ENCODE measurements at regions not wholly inside any gene's neighbourhood (a gene's known extent, or its start where the extent isn't known, plus 50 kb on each side); places are given as distances from the start of the nearest gene placed in this dataset.

DNA sequence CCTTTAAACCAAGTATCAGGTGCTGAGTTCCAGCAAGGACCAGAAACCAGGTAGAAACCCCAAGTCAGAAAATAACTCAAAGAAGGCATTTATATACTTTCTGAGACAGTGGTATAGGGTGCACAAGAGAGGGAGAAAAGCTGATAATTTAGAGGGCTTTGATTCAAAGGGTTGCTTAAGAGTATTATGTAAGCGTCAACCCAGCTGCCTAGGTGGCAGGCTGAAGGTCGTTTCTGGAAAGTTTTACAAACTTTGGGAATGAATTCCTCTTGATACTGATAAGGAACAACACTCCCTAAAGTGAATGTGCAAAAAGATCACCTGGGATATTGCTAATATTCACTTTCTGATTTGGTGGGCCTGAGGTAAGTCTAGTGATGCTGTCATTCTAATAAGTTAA is 800.7 kb downstream of the MAFB start:
- TF ChIP-seq TAF1 (IDR thresholded peaks at IDR 0.05; ENCODE audit: low read depth, low read length): no peak
- TF ChIP-seq SRF (IDR thresholded peaks at IDR 0.05; ENCODE audit: low read depth, low read length): no peak
- TF ChIP-seq, protein P1, sequence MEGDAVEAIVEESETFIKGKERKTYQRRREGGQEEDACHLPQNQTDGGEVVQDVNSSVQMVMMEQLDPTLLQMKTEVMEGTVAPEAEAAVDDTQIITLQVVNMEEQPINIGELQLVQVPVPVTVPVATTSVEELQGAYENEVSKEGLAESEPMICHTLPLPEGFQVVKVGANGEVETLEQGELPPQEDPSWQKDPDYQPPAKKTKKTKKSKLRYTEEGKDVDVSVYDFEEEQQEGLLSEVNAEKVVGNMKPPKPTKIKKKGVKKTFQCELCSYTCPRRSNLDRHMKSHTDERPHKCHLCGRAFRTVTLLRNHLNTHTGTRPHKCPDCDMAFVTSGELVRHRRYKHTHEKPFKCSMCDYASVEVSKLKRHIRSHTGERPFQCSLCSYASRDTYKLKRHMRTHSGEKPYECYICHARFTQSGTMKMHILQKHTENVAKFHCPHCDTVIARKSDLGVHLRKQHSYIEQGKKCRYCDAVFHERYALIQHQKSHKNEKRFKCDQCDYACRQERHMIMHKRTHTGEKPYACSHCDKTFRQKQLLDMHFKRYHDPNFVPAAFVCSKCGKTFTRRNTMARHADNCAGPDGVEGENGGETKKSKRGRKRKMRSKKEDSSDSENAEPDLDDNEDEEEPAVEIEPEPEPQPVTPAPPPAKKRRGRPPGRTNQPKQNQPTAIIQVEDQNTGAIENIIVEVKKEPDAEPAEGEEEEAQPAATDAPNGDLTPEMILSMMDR (IDR thresholded peaks at IDR 0.05; ENCODE audit: control extremely low read depth in 1 of 3, insufficient read depth in 1 of 3, low read depth in 1 of 3, low read length in 3 of 3): no peak
- no peak for TF ChIP-seq CREB1 (IDR thresholded peaks at IDR 0.05)
- no peak for TF ChIP-seq EGR1 (IDR thresholded peaks at IDR 0.05; ENCODE audit: borderline replicate concordance, low read depth, low read length)
- no peak for TF ChIP-seq ZNF274 (IDR thresholded peaks at IDR 0.05; ENCODE audit: borderline replicate concordance, extremely low read depth, low read length)
- no peak for TF ChIP-seq POLR2A (IDR thresholded peaks at IDR 0.05; ENCODE audit: control extremely low read depth in 1 of 2, low read depth in 2 of 2, low read length in 2 of 2)
- no peak for TF ChIP-seq SUZ12 (IDR thresholded peaks at IDR 0.05; ENCODE audit: low read length)
- no peak for TF ChIP-seq RAD21 (IDR thresholded peaks at IDR 0.05 in 1 of 2, conservative IDR thresholded peaks at IDR 0.05 in 1 of 2; ENCODE audit: low read depth in 2 of 2, low read length in 2 of 2)
